ENCODE measurements at regions not wholly inside any gene's neighbourhood (a gene's known extent, or its start where the extent isn't known, plus 50 kb on each side); places are given as distances from the start of the nearest gene placed in this dataset.

DNA sequence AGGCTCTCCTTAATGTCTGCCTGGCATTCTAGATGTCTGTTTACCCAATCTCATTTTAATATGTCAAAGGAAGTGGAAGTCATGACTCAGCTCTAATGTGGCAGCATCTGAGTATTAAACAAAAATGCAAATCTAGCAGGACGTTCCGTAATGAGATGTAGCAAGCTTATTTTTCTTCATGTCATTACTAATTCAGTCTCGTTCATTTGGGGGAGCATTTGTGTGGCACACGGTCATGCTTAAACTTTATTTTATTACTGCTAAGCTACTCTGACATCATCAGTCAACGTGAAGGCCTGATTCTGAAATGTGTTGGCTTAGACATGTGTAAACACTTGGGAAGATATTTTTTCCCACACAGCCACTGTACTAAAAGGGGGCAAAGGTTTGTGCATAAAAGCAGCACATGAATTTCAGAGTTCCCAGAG, 326.7 kb upstream of the TMPO start:
- DNase-seq = peak; percentile 21
- H3K9ac ChIP-seq (ENCODE audit: low read length) = no peak overlapping the region
- no peak overlapping the region for H3K27ac ChIP-seq (ENCODE audit: low read length)

DNA sequence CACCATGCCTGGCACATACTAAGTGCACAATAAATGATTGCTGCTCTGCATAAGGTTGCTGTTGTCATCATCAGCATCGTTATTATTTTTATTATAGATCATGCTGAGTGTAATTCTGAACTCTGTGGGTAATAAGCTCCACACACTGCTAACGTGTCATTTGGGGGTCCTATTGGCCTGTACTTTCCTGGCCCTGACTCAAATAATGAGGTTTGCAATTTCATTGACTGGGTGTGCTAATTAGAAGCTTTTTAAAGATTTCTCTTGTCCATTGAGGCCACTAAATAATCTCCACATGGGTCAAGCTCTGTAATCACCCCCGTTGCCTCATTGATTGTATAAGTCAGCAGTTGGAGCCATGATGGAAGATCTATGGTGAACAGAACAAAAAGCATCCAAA, 320.8 kb upstream of the TMPO start:
- Histone ChIP-seq H3K9me3 (replicated peaks; ENCODE audit: insufficient read depth, low read length) (no peaks in the 10 kb centered on the region), H3K36me3 (replicated peaks; ENCODE audit: insufficient read depth, low read length) (no peaks in the 10 kb centered on the region)

More for the DNA sequence above, 326.7 kb upstream of the TMPO start:
- Histone ChIP-seq H3K4me2 (ENCODE audit: low read depth, low read length) (no peak overlapping the region), H3K4me3 (ENCODE audit: low read length) (no peak overlapping the region), H3K9me3 (replicated peaks; ENCODE audit: insufficient read depth, low read length) (no peaks in the 10 kb centered on the region), H2AFZ (ENCODE audit: low read length) (0 out of 2 replicates have a peak overlapping the region, but pooled peaks have one; percentile 37), H3K27me3 (replicated peaks; ENCODE audit: insufficient read depth, low read length) (no peaks in the 10 kb centered on the region), H3F3A (ENCODE audit: insufficient read depth, low read length) (no peaks in the 10 kb centered on the region), H3K9me2 (replicated peaks; ENCODE audit: insufficient read depth, low read length) (no peaks in the 10 kb centered on the region), H3K4me1 (ENCODE audit: low read length) (no peaks in the 10 kb centered on the region), H3K36me3 (replicated peaks; ENCODE audit: insufficient read depth, low read length) (no peaks in the 10 kb centered on the region), H3K79me2 (ENCODE audit: low read length) (no peaks in the 10 kb centered on the region), H4K20me1 (ENCODE audit: insufficient read depth, low read length) (no peaks in the 10 kb centered on the region)
- TF ChIP-seq, protein P1, sequence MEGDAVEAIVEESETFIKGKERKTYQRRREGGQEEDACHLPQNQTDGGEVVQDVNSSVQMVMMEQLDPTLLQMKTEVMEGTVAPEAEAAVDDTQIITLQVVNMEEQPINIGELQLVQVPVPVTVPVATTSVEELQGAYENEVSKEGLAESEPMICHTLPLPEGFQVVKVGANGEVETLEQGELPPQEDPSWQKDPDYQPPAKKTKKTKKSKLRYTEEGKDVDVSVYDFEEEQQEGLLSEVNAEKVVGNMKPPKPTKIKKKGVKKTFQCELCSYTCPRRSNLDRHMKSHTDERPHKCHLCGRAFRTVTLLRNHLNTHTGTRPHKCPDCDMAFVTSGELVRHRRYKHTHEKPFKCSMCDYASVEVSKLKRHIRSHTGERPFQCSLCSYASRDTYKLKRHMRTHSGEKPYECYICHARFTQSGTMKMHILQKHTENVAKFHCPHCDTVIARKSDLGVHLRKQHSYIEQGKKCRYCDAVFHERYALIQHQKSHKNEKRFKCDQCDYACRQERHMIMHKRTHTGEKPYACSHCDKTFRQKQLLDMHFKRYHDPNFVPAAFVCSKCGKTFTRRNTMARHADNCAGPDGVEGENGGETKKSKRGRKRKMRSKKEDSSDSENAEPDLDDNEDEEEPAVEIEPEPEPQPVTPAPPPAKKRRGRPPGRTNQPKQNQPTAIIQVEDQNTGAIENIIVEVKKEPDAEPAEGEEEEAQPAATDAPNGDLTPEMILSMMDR (IDR thresholded peaks at IDR 0.05; ENCODE audit: low read length) = no peak
- TF ChIP-seq EZH2phosphoT487 (IDR thresholded peaks at IDR 0.05; ENCODE audit: low read length) (no peak), EZH2 (optimal IDR thresholded peaks at IDR 0.05; ENCODE audit: low read depth, low read length) (no peak)

DNA sequence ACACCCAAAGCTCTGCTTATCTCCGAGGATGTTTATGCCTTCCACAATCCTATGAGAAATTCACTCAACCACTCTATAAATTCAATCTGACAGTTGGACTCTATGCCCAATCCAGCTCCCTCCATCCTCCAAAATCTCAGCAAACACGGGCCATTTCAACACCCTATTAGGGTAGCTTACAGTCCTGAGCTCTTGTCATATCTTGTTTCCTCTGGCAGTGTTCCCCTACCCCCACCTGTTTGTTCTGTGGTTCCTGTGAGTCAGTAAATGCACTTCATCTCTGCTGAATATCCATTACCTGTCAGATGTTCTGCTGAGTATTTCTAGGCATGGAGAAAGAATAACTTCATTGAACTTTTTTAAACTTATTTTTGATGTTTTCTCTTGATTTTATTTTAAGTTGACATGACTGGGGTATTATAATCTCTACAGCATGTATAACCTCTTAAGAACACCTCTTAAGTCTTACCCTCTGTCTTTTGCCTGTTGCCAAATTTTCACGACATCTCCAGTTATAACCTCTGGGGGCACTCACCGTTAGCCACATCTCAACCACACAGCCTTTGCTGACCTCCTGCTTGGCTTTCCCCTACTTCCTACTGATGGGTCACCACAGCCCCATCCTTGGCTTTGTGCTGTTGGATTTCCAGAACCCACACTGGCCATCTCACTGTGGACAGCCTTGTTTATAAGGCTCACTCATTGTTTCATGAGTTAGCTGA, 317.0 kb upstream of the TMPO start:
- H2AFZ ChIP-seq (ENCODE audit: low read length) = no peak overlapping the region
- no peaks in the 10 kb centered on the region for H3K36me3 ChIP-seq (replicated peaks; ENCODE audit: insufficient read depth, low read length)
- H3K9me3 ChIP-seq (replicated peaks; ENCODE audit: insufficient read depth, low read length) = no peaks in the 10 kb centered on the region
- no peak overlapping the region for H3K4me3 ChIP-seq (ENCODE audit: low read length)
- no peak overlapping the region for H3K9ac ChIP-seq (ENCODE audit: low read length)
- DNase-seq = no peak
- no peak overlapping the region for H3K4me2 ChIP-seq (ENCODE audit: low read depth, low read length)
- no peaks in the 10 kb centered on the region for H3K27me3 ChIP-seq (replicated peaks; ENCODE audit: insufficient read depth, low read length)
- H3K27ac ChIP-seq (ENCODE audit: low read length) = no peak overlapping the region
- no peaks in the 10 kb centered on the region for H3K4me1 ChIP-seq (ENCODE audit: low read length)
- no peaks in the 10 kb centered on the region for H3K9me2 ChIP-seq (replicated peaks; ENCODE audit: insufficient read depth, low read length)
- no peaks in the 10 kb centered on the region for H4K20me1 ChIP-seq (ENCODE audit: insufficient read depth, low read length)
- H3K79me2 ChIP-seq (ENCODE audit: low read length) = no peaks in the 10 kb centered on the region
- TF ChIP-seq EZH2phosphoT487 (IDR thresholded peaks at IDR 0.05; ENCODE audit: low read length) (no peak), EZH2 (optimal IDR thresholded peaks at IDR 0.05; ENCODE audit: low read depth, low read length) (no peak)
- TF ChIP-seq, protein P1 (IDR thresholded peaks at IDR 0.05; ENCODE audit: low read length) = no peak
- H3F3A ChIP-seq (ENCODE audit: insufficient read depth, low read length) = no peaks in the 10 kb centered on the region

More for the DNA sequence above, 320.8 kb upstream of the TMPO start:
- no peaks in the 10 kb centered on the region for H3K27me3 ChIP-seq (replicated peaks; ENCODE audit: insufficient read depth, low read length)
- H2AFZ ChIP-seq (ENCODE audit: low read length) = no peak overlapping the region
- H3K4me2 ChIP-seq (ENCODE audit: low read depth, low read length) = no peak overlapping the region
- H4K20me1 ChIP-seq (ENCODE audit: insufficient read depth, low read length) = no peaks in the 10 kb centered on the region
- H3K9me2 ChIP-seq (replicated peaks; ENCODE audit: insufficient read depth, low read length) = no peaks in the 10 kb centered on the region
- no peak overlapping the region for H3K4me3 ChIP-seq (ENCODE audit: low read length)
- no peak for DNase-seq
- H3K79me2 ChIP-seq (ENCODE audit: low read length) = no peaks in the 10 kb centered on the region
- H3K9ac ChIP-seq (ENCODE audit: low read length) = no peak overlapping the region
- no peaks in the 10 kb centered on the region for H3K4me1 ChIP-seq (ENCODE audit: low read length)
- H3F3A ChIP-seq (ENCODE audit: insufficient read depth, low read length) = no peaks in the 10 kb centered on the region
- TF ChIP-seq EZH2phosphoT487 (IDR thresholded peaks at IDR 0.05; ENCODE audit: low read length) (no peak), EZH2 (optimal IDR thresholded peaks at IDR 0.05; ENCODE audit: low read depth, low read length) (no peak)
- TF ChIP-seq, protein P1 (IDR thresholded peaks at IDR 0.05; ENCODE audit: low read length) = no peak
- no peak overlapping the region for H3K27ac ChIP-seq (ENCODE audit: low read length)
